K562 (cell line): ENCODE measurements at regions not wholly inside any gene's neighbourhood (a gene's known extent, or its start where the extent isn't known, plus 50 kb on each side); places are given as distances from the start of the nearest gene placed in this dataset.

ENCODE experiments used
- ATAC-seq: fragments of 200-7000 bp; cut with Tn5 transposase; 3 replicates; pipeline ENCODE4 v1.9.1; 2020; ENCODE audit warnings: moderate library complexity
- BruUV-seq: library from RNA; stranded (reverse); fragments of 400-500 nt; replicated peaks from 2 replicates; lab custom pipeline; 2021; lab: Mats Ljungman, UMichigan
- CTCF ChIA-PET: fragments of 300-600 bp; formaldehyde crosslinking; extraction: SDS; loops from one replicate; lab custom pipeline; 2021; ENCODE audit warnings: low intra/inter-chr PET ratio; lab: Yijun Ruan, JAX
- POLR2A ChIA-PET: fragments of 300-600, 350-650 bp; sonication (Branson Sonifier 250); formaldehyde crosslinking; extraction: SDS; loops from one replicate; lab custom pipeline; 2021; ENCODE audit warnings: antibody characterized with exemption, inconsistent platforms; lab: Yijun Ruan, JAX
- DNase-seq, 4 experiments: peaks; one replicate each; pipeline versions ENCODE4 v3.0.0 to v3.0.0-alpha.2; 2011 to 2018; ENCODE audit warnings: low spot score in 3 of 4, mixed read lengths in 3 of 4; ENCODE audit errors: extremely low read depth in 1 of 4
- FAIRE-seq: peaks from 2 replicates; lab custom pipeline; 2011; peaks lifted over from hg19 to GRCh38; lab: Jason Lieb, UNC
- H2AFZ ChIP-seq: 2 replicates; pipeline ENCODE4 v1.6.0; 2011; ENCODE audit warnings: low read depth, low read length, control low read depth, inconsistent platforms
- H3K27ac ChIP-seq: fragments of 200-600 bp; 3 replicates; pipeline ENCODE4 v1.8.0; 2011; ENCODE audit warnings: low read depth, mild to moderate bottlenecking, control low read depth, inconsistent platforms, low read length, moderate library complexity, mixed read lengths; ENCODE audit errors: extremely low read depth
- H3K27me3 ChIP-seq, 2 experiments: fragments of 300-600 bp in 1 of 2; 2 replicates in 1 of 2; 3 replicates in 1 of 2; pipeline versions ENCODE4 v1.6.0 to v1.8.0; 2011; ENCODE audit warnings: inconsistent platforms in 2 of 2, low read length in 2 of 2, mild to moderate bottlenecking in 1 of 2, mixed read lengths in 1 of 2, moderate library complexity in 1 of 2; ENCODE audit not compliant: control insufficient read depth in 2 of 2, insufficient read depth in 2 of 2
- H3K36me3 ChIP-seq: fragments of 300-600 bp; 3 replicates; pipeline ENCODE4 v1.8.0; 2011; ENCODE audit warnings: mild to moderate bottlenecking, low read length, inconsistent platforms; ENCODE audit not compliant: control insufficient read depth, insufficient read depth
- H3K4me1 ChIP-seq, 2 experiments: fragments of 200-600 bp in 1 of 2; replicated peaks in 1 of 2; 2 replicates in 1 of 2; 3 replicates in 1 of 2; pipeline versions ENCODE4 v1.5.1 to v1.8.0; 2011; ENCODE audit warnings: inconsistent platforms in 2 of 2, low read length in 2 of 2, mild to moderate bottlenecking in 1 of 2, mixed read lengths in 1 of 2, moderate library complexity in 1 of 2; ENCODE audit not compliant: control insufficient read depth in 2 of 2, insufficient read depth in 2 of 2
- H3K4me2 ChIP-seq: 2 replicates; pipeline ENCODE4 v1.6.1; 2011; ENCODE audit warnings: low read length, control low read depth, inconsistent platforms, mixed read lengths; ENCODE audit not compliant: insufficient read depth
- H3K4me3 ChIP-seq: fragments of 200-600 bp; sonication (generic), shearing (Covaris generic); 2 replicates; pipeline ENCODE4 v1.5.1; 2016; ENCODE audit warnings: control low read depth, inconsistent platforms
- H3K79me2 ChIP-seq: fragments of 200-600 bp; 3 replicates; pipeline ENCODE4 v1.8.0; 2011; ENCODE audit warnings: low read length, inconsistent platforms; ENCODE audit not compliant: control insufficient read depth, insufficient read depth
- H3K9ac ChIP-seq, 2 experiments: 2 replicates each; pipeline versions ENCODE4 v1.6.0 to v1.6.1; 2011; ENCODE audit warnings: low read depth in 2 of 2, low read length in 2 of 2, control low read depth in 1 of 2, inconsistent platforms in 1 of 2, mild to moderate bottlenecking in 1 of 2, mixed read lengths in 1 of 2; ENCODE audit not compliant: insufficient read depth in 1 of 2
- H3K9me1 ChIP-seq: one replicate; pipeline ENCODE4 v1.6.0; 2011; ENCODE audit warnings: inconsistent platforms, mild to moderate bottlenecking, low read length, moderate library complexity; ENCODE audit not compliant: control insufficient read depth, insufficient read depth
- H3K9me3 ChIP-seq: replicated peaks from 2 replicates; pipeline ENCODE4 v1.5.1; 2011; ENCODE audit warnings: low read depth, low read length, inconsistent platforms; ENCODE audit not compliant: control insufficient read depth, insufficient read depth
- H4K20me1 ChIP-seq: replicated peaks from 2 replicates; pipeline ENCODE4 v1.6.1; 2011; ENCODE audit warnings: low read length, inconsistent platforms, mixed read lengths; ENCODE audit not compliant: control insufficient read depth, insufficient read depth
- DPF2 ChIP-seq: fragments of 450-650 bp; IDR thresholded peaks from 2 replicates; pipeline ENCODE4 v1.6.1; 2016
- HDAC6 ChIP-seq: IDR thresholded peaks from 2 replicates; pipeline ENCODE4 v1.6.1; 2012; ENCODE audit warnings: low read depth, mild to moderate bottlenecking, control low read depth, inconsistent platforms, low read length, moderate library complexity
- HMGXB4 ChIP-seq: sonication (generic); formaldehyde crosslinking; IDR thresholded peaks from 2 replicates; pipeline ENCODE4 v1.8.1; 2023; ENCODE audit warnings: mild to moderate bottlenecking, missing genetic modification reagents
- MLLT1 ChIP-seq, 2 experiments: fragments of 450-650 bp; IDR thresholded peaks; 2 replicates each; pipeline ENCODE4 v1.6.1; 2016
- NELFE ChIP-seq: IDR thresholded peaks from 2 replicates; pipeline ENCODE4 v1.6.1; 2011; ENCODE audit warnings: mild to moderate bottlenecking; ENCODE audit not compliant: insufficient read depth, insufficient read length
- RAD51 ChIP-seq: fragments of 450-650 bp; IDR thresholded peaks from 2 replicates; pipeline ENCODE4 v1.7.1; 2016; ENCODE audit warnings: low read depth, mild to moderate bottlenecking, borderline replicate concordance
- SMARCA4 ChIP-seq: fragments of 450-650 bp; IDR thresholded peaks from 2 replicates; pipeline ENCODE4 v1.6.1; 2016
- THRAP3 ChIP-seq: fragments of 450-650 bp; IDR thresholded peaks from 2 replicates; pipeline ENCODE4 v1.6.1; 2016; ENCODE audit warnings: mild to moderate bottlenecking, inconsistent platforms, borderline replicate concordance
- XRCC5 ChIP-seq: fragments of 200-400 bp; formaldehyde crosslinking; IDR thresholded peaks from 2 replicates; pipeline ENCODE4 v1.6.1; 2017; ENCODE audit warnings: low read depth, mild to moderate bottlenecking, low read length
- ZBTB17 ChIP-seq: fragments of 450-650 bp; formaldehyde crosslinking; IDR thresholded peaks from 2 replicates; pipeline ENCODE4 v1.4.0; 2020; ENCODE audit warnings: mild to moderate bottlenecking
- ZMIZ1 ChIP-seq, 2 experiments: fragments of 150-350 bp in 1 of 2; IDR thresholded peaks; 2 replicates each; pipeline ENCODE4 v1.6.1; 2012 to 2016; ENCODE audit warnings: low read depth in 2 of 2, low read length in 2 of 2, mild to moderate bottlenecking in 1 of 2, moderate library complexity in 1 of 2
- ZNF282 ChIP-seq: sonication (generic); formaldehyde crosslinking; IDR thresholded peaks from 2 replicates; pipeline ENCODE4 v1.8.1; 2023; ENCODE audit warnings: missing genetic modification reagents
- WGBS: fragments of 100-300 bp; shearing (Covaris generic); methylation state at CpG from one replicate; pipeline ENCODE4 v1.1.6; 2016; ENCODE audit warnings: low coverage, mixed read lengths; ENCODE audit not compliant: insufficient coverage; ENCODE audit errors: missing lambda C conversion rate; 5-methylcytosine and 5-hydroxymethylcytosine counted together
- in situ Hi-C: fragments of 300-500 bp; cut with MboI; formaldehyde crosslinking; loops from 4 replicates; pipeline ENCODE4 v1.15.0; 2018; ENCODE audit warnings: inconsistent platforms, mixed read lengths
- intact Hi-C: fragments of 100-400 bp; cut with micrococcal nuclease; formaldehyde crosslinking; loops from 2 replicates; pipeline ENCODE4 v1.14.2; 2022

- no peak for FAIRE-seq
- Histone ChIP-seq H3K4me1 (no peaks in the 10 kb centered on the region), H2AFZ (no peak overlapping the region), H3K9me3 (no peaks in the 10 kb centered on the region), H3K27me3 (no peaks in the 10 kb centered on the region), H3K9ac (no peak overlapping the region), H3K4me2 (no peak overlapping the region), H3K36me3 (no peaks in the 10 kb centered on the region), H3K4me3 (no peak overlapping the region), H4K20me1 (no peaks in the 10 kb centered on the region), H3K79me2 (no peaks in the 10 kb centered on the region), H3K9me1 (no peaks in the 10 kb centered on the region), H3K27ac (no peak overlapping the region)
- WGBS, result 0% methylated on average over 2 of the region's 2 CpGs
- no peak for ATAC-seq
- BruUV-seq, result no TSS peak
- DNase-seq, result no peak
- in situ Hi-C loops, result no loop called here
- intact Hi-C loops, result no loop called here
- ChIA-PET CTCF (no interaction called here), POLR2A (no interaction called here)
- TF ChIP-seq MLLT1 (IDR thresholded peaks at IDR 0.05) (no peak), HDAC6 (no peak), SMARCA4 (no peak), ZNF282 (CRISPR knock-in tag) (no peak), THRAP3 (no peak), NELFE (no peak)
Measured at GRCh38 chr20:11331096-11331495, 586.6 kb upstream of the BTBD3 start.

GRCh38 chr20:11332381-11332780, 585.3 kb upstream of the BTBD3 start:
- Histone ChIP-seq H3K27ac (no peak overlapping the region), H4K20me1 (no peaks in the 10 kb centered on the region), H3K9me3 (no peaks in the 10 kb centered on the region), H3K4me1 (no peaks in the 10 kb centered on the region), H3K79me2 (no peaks in the 10 kb centered on the region), H2AFZ (no peak overlapping the region), H3K4me2 (no peak overlapping the region), H3K4me3 (no peak overlapping the region), H3K9me1 (no peaks in the 10 kb centered on the region), H3K9ac (no peak overlapping the region), H3K36me3 (no peaks in the 10 kb centered on the region), H3K27me3 (no peaks in the 10 kb centered on the region)
- intact Hi-C loops, result no loop called here
- no TSS peak for BruUV-seq
- ChIA-PET CTCF (no interaction called here), POLR2A (no interaction called here)
- FAIRE-seq (no peak), DNase-seq (no peak), ATAC-seq (no peak)
- in situ Hi-C loops, result no loop called here
- TF ChIP-seq XRCC5, result no peak
- TF ChIP-seq HMGXB4, result no peak
- no peak for TF ChIP-seq RAD51
- TF ChIP-seq ZMIZ1 (IDR thresholded peaks at IDR 0.05; ENCODE audit: low read depth in 2 of 2, low read length in 2 of 2), result no peak
- no peak for TF ChIP-seq DPF2
- TF ChIP-seq ZBTB17 (CRISPR knock-in tag), result no peak
